ENCODE measurements at regions not wholly inside any gene's neighbourhood (a gene's known extent, or its start where the extent isn't known, plus 50 kb on each side); places are given as distances from the start of the nearest gene placed in this dataset.

DNA sequence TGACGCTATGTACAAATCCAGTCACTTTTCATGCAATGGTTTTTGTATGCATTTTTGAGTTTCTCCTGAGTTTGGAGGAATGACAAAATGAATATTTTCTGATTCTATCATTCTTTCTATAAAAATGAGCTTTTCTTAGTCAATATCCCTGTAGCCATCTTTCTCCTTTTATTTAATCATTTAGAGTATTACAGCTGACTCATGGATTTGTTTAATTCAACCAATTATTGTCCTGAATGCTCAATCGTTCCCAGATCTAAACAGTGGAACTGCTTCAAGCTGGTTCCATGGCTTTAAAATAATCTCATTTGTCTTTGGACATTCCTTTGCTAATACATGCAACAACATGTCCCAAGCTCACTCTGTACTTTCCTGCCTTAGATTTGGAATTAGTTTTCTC, 368.8 kb downstream of the ADCYAP1 start:
- TF ChIP-seq, protein P1, sequence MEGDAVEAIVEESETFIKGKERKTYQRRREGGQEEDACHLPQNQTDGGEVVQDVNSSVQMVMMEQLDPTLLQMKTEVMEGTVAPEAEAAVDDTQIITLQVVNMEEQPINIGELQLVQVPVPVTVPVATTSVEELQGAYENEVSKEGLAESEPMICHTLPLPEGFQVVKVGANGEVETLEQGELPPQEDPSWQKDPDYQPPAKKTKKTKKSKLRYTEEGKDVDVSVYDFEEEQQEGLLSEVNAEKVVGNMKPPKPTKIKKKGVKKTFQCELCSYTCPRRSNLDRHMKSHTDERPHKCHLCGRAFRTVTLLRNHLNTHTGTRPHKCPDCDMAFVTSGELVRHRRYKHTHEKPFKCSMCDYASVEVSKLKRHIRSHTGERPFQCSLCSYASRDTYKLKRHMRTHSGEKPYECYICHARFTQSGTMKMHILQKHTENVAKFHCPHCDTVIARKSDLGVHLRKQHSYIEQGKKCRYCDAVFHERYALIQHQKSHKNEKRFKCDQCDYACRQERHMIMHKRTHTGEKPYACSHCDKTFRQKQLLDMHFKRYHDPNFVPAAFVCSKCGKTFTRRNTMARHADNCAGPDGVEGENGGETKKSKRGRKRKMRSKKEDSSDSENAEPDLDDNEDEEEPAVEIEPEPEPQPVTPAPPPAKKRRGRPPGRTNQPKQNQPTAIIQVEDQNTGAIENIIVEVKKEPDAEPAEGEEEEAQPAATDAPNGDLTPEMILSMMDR (IDR thresholded peaks at IDR 0.05) = no peak
- H3K27ac ChIP-seq = no peak overlapping the region
- no peak for DNase-seq (ENCODE audit: low spot score)
- H3K4me3 ChIP-seq = no peak overlapping the region

DNA sequence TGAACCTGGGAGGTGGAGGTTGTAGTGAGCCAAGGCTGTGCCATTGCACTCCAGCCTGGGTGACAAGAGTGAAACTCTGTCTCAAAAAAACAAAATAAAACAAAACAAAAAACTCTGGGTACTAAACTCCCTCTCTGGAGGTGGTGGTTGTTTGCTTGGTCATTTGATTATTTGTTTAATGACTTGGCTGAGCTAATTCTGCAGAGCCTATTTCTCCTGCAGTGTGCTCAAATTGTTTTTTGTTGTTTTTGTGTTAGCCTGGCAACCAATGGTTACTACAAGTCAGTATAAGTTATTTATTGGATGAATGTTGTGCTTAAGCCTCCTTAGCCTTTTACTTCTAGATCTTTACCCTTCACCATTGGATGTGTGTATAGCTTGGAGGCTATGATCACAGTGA, 387.5 kb downstream of the ADCYAP1 start:
- Histone ChIP-seq H3K4me3 (no peak overlapping the region), H3K27ac (no peak overlapping the region)
- no peak for DNase-seq (ENCODE audit: low spot score)
- TF ChIP-seq, protein P1 (IDR thresholded peaks at IDR 0.05) = no peak

DNA sequence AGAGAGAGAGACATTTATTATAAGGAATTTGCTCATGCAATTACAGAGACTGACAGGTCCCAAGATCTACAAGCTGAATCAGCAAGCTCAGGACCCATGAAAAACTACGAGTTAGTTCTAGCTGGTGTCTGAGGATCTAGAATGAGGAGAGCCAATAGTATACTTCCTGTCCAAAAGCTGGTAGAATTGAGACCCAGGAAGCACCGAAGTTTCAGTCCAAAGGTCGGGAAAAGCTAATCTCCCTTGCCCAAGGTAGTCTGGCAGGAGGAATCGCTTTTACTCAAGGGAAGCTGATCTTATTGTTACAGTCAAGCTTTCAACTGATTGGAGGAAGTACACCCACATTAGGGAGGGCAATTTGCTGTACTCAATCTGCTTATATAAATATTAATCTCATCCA, 389.6 kb downstream of the ADCYAP1 start:
- DNase-seq (ENCODE audit: low spot score) = no peak
- no peak overlapping the region for H3K27ac ChIP-seq
- TF ChIP-seq, protein P1 (IDR thresholded peaks at IDR 0.05) = no peak
- H3K4me3 ChIP-seq = no peak overlapping the region

DNA sequence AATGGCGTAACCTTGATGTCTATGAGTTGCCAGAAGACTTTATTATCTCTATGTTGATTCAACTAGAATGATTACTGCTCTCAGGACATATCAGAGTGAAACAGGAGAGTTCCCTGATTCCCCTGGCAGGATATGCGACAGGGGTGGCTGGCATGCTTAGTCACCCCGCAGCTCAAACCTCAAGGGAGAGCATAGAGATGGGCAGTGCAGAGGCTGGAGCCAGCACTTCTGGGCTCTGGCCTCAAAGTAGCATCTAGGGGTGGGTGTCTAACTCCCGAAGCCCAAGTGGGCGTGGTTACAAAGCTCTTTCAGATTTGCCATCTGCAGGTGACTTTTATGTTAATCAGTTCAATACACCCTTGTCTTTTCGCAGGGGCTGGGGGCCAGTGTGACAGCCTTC, 391.6 kb downstream of the ADCYAP1 start:
- Histone ChIP-seq H3K4me3 (no peak overlapping the region), H3K27ac (no peak overlapping the region)
- TF ChIP-seq, protein P1 (IDR thresholded peaks at IDR 0.05) = no peak
- DNase-seq (ENCODE audit: low spot score) = no peak

DNA sequence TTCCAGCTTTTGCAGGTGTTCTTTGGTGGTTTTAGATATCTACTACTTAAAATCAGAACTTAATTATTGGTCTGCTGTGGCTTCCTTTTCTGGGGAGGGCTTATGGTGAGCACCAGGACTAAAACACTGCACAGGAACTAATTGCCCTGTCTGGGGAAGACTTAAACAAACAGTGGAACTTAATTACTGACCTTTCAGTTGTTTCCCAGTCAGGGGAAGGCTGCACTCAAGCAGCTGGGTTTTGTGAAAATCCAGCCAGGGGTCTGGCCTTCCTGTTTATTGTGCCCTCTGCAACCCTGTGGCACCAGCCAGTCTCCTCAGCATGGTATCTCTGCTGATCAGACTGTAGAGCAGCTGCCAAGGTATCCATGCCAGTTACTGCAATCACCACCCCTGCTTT, 398.2 kb downstream of the ADCYAP1 start:
- TF ChIP-seq, protein P1 (IDR thresholded peaks at IDR 0.05) = no peak
- no peak overlapping the region for H3K4me3 ChIP-seq
- no peak for DNase-seq (ENCODE audit: low spot score)
- no peak overlapping the region for H3K27ac ChIP-seq

DNA sequence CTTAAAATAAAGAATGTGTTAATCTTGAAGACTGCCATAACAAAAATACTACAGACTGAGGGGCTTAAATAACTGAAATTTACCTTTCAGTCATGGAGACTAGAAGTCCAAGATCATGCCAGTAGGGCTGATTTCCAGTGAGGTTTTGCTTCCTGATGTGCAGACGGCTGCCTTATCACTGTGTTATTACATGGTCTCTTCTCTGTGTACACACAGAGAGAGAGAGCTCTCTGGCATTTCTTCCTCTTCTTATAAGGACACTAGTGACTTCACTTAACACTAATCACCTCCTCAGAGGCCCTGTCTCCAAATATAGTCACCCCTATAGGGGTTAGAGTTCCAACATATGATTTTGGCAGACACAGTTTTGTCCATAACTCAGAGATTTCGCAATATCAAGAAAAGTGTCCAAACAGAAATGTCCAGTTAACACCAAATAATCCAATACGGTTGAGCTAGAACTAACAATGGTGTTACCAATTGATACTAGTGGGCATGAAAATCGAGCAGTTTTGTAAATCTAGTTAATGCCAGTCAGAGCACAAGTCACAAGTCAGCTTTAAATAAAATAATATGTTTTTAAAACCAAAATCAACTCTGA, 399.8 kb downstream of the ADCYAP1 start:
- Histone ChIP-seq H3K27ac (no peak overlapping the region), H3K4me3 (no peak overlapping the region)
- no peak for DNase-seq (ENCODE audit: low spot score)
- TF ChIP-seq, protein P1 (IDR thresholded peaks at IDR 0.05) = no peak

DNA sequence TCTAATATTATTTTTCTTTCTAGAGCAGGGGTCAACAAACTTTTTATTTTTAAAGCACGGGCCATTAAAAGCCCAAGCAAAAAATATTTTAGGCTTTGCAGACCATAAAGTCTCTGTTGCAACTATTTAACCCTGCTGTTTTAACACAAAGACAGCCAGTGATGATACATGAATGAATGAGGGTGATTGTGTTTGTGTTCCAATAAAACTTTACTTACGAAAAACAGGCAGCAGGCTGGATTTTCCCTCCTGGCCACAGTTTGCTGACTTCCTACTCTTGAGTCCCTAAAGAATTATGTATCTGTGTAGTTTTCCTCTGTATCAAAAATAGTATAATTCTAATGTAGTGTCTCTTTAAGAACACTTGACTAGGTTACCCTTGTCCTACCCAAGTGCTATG, 402.0 kb downstream of the ADCYAP1 start:
- Histone ChIP-seq H3K27ac (no peak overlapping the region), H3K4me3 (no peak overlapping the region)
- TF ChIP-seq, protein P1 (IDR thresholded peaks at IDR 0.05) = no peak
- no peak for DNase-seq (ENCODE audit: low spot score)
